ENCODE measurements at regions not wholly inside any gene's neighbourhood (a gene's known extent, or its start where the extent isn't known, plus 50 kb on each side); places are given as distances from the start of the nearest gene placed in this dataset.
"Not testable (repeated sequence)": the region's sequence is repeated elsewhere in the genome, so short reads cannot be mapped to it uniquely, and the experiment has no call there.

DNA sequence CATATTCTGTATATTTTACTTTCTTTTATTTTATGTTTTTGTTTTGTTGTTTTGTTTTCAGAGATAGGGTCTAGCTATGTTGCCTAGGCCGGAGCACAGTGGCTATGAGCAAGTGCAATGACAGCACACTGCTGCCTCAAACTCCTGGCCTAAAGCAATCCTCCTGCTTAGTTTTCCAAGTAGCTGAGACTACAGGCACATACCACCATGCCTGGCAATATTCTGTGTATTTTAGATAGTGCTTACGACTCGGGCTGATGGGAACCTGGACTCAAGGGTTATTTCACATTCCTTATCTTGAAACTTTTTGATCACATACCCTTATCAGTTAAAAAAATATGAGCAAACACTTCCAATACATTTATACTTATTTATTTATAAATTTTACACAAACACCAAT lies 119.0 kb upstream of the STARD4 start:
- no peak for DNase-seq

DNA sequence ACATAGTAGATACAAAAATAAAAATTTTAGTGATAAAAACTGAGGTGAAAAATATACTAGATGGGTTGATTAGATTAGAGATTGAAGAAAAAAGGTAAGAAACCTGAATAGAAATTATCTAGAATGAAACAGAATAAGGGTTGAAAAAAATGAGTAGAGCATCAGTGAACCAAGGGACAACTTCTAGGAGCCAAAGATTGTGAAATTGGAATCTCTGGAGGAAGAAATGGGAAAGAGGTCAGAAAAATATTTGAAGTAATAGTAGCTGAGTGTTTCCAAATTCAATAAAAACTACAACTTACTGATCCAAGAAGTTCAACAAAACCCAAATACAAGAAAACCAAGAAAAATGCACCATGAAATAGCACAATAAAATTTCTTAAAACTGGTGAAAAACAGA lies 116.6 kb upstream of the STARD4 start:
- no peak for DNase-seq

DNA sequence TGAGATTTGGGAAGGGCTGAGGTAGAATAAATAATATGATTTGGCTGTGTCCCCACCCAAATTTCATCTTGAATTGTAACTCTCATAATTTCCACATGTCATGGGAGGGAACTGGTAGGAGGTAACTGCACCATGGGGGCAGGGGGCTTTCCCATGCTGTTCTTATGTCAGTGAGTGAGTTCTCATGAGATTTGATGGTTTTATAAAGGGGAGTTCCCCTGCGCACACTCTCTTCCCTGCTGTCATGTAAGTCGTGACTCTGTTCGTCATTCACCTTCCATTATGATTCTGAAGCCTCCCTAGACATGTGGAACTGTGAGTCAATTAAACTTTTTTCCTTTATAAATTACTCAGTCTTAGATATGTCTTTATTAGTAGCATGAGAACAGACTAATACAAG lies 115.5 kb upstream of the STARD4 start:
- DNase-seq, result no peak

DNA sequence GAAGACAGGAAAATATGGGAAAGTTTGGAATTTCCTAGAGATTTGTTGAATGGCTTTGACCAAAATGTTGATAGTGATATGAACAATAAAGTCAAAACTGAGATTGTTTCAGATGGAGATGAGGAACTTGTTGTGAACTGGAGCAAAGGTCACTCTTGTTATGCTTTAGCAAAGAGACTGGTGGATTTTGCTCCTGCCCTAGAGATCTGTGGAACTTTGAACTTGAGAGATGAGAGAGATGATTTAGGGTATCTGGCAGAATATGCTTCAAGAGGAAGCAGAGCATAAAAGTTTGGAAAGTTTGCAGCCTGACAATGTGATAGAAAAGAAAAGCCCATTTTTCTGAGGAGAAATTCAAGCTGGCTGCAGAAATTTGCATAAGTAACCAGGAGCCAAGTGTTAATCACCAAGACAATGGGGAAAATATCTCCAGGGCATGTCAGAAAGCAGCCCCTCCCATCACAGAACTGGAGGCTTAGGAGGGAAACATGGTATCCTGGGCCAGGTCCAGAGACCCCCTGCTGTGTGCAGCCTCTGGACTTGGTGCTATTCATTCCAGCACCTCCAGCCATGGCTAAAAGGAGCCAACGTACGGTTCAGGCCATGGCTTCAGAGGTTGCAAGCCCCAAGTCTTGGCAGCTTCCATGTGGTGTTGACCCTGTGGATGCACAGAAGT lies 114.3 kb upstream of the STARD4 start:
- DNase-seq, result no peak

DNA sequence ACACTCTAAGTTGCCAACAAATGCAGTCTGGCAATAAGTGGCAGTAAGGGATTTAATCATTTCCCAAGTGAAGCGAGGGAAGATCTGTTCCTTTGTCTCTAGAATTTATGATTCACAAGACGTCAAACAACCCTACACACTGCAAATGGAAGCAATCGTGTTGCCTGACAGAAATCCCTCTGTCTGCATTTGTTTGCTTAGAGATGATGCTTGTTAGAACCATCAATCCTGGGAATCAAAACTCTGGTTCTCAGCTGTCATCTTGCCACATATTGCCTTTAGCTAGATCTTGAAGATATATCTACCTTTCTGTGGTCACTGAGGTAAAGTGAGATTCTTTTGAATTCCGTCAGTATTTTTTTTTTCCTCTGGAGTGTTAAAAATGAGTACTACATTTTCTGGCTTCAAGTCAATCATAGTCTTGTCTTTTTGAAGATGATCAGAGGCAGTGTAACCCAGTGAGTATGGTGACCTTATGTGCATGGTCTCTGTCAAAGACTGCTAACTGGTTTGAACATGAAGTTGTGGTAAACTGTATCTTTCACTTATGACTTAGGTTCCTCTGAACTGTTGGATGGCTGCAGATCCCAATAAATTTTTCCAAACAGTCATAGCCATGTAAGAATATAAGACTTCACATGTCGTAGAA lies 106.4 kb upstream of the STARD4 start:
- DNase-seq, result no peak

DNA sequence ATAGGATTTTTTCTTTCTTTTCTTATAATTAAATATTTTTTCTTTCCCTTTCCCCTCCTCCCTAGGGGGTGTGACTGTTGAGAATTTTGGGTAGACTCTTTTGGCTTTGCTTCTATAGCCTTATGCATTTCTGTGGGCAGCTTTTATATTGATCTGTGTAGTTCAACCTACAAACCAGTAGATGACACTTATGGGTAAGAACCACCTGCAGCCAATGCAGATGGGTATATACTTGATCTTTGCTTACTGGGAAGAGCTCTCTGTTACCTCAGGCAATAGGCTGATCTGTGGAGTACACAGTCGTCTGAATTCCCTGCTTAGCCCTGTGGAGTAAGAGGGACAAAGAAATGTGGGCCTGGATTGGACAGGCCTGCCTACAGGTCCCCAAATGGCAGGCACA lies 102.7 kb upstream of the STARD4 start:
- DNase-seq, result no peak

DNA sequence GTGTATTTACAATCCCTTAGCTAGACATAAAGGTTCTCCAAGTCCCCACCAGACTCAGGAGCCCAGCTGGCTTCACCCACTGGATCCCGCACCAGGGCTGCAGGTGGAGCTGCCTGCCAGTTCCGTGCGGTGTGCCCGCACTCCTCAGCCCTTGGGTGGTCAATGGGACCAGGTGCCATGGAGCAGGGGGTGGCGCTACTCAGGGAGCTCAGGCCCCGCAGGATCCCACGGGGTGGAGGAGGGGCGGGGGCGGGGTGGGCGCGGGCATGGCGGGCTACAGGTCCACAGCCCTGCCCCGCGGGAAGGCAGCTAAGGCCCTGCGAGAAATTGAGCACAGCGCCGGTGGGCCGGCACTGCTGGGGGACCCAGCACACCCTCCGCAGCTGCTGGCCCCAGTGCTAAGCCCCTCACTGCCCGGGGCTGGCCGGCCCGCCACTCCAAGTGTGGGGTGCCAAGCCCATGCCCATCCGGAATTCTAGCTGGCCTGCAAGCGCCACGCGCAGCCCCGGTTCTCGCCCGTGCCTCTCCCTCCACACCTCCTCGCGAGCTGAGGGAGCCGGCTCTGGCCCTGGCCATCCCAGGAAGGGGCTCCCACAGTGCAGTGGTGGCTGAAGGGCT lies 99.8 kb upstream of the STARD4 start:
- not testable (repeated sequence) for DNase-seq

DNA sequence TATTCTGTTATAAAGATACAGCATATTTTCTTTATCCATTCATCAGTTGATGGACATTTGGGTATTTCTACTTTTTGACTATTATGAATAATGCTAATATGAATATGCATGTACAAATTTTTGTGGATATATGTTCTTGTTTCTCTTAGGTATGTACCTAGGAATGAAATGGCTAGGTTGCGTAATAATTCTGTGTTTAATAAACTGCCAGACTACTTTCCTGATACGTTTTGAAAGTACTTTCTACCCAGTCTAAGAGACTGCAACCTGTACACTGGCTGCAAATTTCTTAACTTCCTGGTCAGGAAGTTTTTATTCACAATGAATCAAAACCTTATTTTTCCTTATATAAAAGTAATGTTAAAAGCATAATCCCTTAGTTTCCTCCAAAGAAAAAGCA lies 93.9 kb upstream of the STARD4 start:
- DNase-seq, result no peak

DNA sequence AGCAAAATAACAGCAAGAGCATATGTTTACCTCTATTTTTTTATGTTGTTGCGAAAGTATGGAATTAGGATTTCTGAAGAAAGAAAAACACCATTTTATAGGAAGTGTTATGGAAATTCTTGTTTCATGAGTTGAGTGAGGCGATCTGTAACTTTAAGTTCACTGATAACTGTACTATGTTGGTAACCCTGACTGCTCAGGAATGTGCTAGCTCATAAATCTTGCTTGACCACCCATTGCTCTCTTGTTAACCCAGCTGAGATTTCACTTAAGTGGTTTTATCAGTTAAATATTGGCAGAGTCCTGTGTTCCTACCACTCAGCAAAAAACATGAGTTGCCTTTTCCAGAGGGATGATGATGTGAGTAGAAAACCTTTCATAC lies 91.1 kb upstream of the STARD4 start:
- no peak for DNase-seq

DNA sequence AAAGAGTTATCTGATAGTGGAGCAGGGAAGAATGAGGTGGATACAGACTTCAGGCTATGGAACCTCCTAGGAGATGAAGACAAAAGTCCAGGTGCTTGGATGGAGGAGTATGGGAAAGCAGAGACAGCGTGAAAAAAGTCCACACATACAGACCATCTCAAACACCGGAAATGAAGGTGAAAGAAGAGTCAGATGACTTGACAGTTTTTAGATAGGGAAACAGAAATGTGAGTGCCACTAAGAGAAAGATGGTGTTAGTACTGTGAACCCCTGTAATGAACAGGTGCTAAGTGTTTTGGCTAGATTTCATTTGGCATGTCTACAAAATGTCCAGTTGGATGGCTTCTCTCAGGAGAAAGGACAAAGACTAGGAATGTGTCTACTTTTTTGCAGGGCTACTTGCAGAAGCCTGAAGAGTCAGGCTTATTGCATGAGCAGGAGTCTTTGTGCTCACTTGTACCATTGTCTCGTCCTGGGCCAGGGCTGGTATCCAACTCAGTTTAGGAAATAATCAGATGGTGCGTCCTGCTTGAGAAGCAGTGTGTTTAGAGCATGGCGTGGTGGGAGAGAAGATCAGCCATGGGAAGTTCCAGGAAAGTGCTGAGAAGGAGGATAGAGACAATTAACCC lies 90.6 kb upstream of the STARD4 start:
- DNase-seq, result no peak

DNA sequence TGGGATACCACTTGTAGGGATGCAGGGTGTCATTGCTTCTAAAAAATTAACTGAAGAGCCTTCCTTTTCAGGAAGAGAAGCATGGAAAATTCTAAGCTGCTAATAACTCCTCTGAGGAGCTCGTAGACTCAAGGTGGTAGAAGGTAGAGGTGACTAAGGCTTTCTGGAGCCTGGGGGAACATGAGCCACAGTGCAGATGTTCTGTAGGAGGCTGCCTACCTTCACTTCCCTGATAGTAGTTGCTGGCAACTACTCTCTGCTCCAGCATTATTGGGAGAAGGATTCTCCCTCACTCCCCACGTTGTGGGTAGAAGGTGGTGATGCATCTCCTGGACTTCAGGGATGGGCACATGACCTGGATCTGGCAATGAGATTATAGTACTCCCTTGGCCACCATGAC lies 86.7 kb upstream of the STARD4 start:
- no peak for DNase-seq

DNA sequence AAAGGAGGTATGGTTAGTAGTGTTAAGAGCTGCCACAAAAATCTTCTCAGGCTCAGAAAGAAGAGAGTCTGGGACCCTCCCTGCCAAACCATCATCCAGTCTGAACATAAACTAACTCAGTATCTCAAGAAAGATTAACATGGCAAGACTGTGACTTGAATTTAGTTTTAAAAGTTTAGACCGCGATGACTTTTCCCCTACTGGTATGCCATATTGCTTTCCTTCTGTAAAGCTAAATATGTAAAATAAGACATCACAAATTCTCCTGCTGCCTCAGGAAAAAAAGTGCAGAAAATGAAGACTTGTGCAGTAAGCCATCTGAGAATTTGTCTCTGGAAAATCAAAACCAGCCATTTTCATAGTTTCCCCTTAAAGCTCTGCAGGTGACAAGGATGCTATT lies 85.2 kb upstream of the STARD4 start:
- no peak for DNase-seq

DNA sequence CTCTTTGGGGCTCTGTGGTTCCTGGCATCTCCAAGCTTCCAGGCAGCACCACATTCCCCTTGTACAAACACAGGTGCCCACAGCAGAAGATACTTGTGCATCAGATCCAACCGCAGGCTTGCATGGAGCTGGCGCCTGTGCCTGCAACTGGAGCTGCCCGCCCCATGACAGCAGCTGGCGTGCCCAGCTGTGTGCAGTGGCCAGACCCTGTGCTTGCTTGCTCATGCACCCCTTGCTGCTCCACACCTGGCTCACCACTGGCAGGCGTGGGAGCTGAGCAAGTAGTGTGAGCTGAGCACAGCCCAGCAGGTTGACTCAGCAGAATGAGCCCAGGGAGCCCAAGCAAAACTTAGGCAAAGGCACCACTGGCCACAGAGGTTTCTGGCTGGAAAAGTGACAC lies 84.4 kb upstream of the STARD4 start:
- no peak for DNase-seq

DNA sequence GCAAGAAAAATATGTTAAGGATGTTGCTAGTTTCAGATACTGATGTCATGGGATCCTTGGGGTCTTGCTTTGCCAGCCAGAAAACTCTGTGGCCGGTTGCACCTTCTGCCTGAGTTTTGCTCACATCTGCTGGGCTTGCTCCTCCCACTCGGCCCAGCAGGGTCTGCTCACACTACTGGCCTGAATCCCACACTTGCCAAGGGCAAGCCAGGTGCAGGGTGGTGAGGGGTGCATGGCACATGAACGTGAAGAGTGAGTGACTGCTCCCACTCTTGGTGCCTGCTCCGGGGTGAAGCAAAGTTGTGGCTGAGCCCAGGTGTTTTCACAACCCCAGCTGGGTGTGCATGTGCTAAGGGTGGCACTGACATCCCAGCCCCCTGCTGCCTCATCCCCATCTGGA lies 83.1 kb upstream of the STARD4 start:
- no peak for DNase-seq

DNA sequence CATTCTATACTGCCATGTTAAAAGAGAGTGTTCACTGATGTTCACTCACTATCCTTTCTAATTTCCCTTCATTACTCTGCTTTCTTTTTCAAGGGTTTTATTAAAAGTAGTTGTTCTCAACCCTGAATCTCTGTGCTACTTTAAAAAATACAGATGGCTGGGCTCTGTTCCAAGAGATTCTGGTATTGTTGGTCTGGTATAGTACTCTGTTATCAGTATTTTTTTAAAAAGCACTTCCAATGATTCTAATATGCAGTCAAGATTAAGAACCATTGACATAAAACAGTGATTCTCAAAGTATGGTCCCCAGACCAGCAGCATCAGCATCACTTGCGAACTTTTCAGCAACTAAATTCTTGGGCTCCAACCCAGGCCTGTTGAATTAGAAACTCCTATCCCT lies 77.0 kb upstream of the STARD4 start:
- no peak for DNase-seq

DNA sequence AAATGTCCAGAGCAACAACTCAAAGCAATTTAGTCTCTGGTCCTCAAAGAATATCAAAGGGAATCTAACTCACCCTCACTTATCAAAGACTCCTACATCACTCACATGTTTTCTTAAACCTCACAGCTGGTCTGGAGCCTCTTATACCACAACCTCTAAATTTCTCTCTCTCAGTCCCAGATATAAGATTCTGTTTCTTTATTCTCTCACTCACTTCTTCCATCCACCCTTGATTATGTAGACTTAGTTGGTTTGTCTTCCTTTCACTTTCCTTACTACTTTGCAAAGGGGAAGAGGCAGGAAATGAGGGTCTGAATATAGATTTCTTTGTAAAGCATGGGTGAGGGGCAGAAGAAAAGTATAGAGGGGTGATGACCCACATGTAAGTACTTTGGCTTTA lies 75.4 kb upstream of the STARD4 start:
- no peak for DNase-seq

DNA sequence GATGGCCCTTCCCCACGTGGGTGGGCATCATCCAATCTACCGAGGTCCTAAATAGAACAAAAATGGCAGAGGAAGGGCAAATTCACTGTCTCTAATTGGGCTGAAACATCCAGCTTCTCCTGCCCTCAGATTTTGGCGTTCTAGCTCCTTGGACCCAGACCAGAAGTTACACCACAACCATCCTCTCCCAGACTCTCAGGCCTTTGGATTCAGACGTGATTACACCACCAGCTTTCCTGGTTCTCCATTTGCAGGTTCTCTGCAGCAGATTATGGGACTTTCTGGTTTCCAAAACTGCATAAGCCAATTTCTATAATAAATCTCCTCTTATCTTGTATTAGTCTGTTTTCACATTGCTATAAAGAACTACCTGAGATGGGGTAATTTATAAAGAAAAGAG lies 73.6 kb upstream of the STARD4 start:
- DNase-seq, result no peak

DNA sequence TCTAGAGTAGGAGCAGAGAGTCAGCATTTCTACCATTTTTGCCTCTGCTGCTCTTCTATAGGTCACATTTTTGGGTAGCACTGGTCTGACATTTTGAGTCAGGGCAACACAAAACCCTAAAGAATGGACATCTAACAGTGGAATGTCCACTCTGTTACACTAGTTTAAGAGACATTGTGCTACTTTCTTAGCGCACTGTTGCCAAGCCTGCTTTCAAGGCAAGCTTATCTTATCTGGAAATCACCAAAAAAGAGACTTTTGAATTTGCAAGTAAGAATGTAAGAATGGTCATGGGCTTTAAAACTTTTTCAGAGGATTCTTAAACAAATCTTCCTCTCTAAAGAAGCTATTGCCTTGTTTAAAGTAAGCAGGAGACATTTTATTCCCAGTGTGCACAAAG lies 73.0 kb upstream of the STARD4 start:
- no peak for DNase-seq

DNA sequence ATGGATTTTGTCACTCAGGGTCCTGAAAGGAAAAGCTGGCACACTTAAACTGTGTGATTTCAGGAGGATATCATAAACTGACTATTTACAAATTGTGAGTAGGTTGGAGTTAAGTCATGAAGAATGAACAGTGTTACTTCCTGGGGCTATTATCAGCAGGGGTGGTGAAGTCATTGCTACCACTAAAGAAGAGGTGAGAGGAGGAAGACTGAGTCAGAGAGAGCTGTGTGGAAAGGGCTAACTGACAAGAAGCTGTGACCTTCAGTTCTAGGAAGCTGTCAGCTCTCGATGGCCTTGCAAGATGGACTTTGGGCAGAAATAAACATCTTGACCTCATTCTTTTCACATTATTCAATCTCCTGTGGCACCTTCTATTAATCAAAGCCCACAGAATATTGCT lies 72.3 kb upstream of the STARD4 start:
- no peak for DNase-seq

DNA sequence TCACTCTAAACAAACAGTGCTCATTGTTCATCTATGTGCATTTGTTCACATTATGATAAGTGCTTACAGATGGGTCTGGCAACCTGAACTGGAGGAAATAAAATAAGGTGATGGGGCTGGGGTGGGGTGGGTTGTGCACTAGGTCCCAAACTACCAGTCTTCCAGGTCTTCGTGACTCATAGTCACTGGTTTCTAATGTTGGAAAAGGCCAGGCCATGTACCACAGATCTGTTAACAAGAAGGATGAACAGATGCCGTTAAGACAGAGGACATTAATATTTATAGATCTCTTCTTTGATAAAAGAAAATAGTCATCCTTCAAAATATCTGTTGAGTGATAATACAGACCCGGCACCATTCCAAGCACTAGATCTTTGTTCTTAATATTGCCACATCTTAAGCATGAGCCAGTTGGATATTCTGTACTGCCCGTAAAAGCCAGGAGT lies 71.4 kb upstream of the STARD4 start:
- no peak for DNase-seq

DNA sequence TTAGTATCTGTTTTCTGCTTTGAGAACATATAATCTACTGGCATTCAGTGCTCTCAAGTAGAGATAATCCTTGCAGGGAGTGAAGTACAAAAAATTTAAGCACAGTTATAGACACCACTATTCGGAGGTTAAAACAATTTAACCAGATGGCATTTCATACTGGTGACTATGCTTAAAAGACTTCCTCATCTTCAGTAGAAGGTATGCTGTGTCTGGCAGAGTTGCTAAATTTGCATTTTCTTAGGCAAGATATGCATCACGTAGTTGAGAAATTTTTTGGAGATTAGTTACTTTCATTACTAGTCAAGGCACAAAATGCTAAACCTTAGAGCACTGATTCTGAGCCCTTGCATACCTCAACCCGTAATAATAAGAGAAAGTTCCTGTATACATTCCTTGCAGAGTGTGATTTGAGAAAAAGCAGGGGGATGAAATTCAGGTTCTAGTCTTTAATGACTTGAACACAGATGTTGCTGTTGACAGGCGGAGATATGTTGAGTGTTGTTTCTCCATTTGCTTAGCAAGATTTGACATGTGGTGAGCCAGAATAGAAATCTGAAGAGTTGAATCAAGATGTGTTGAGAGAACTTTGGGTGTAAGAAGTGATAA lies 70.8 kb upstream of the STARD4 start:
- no peak for DNase-seq

DNA sequence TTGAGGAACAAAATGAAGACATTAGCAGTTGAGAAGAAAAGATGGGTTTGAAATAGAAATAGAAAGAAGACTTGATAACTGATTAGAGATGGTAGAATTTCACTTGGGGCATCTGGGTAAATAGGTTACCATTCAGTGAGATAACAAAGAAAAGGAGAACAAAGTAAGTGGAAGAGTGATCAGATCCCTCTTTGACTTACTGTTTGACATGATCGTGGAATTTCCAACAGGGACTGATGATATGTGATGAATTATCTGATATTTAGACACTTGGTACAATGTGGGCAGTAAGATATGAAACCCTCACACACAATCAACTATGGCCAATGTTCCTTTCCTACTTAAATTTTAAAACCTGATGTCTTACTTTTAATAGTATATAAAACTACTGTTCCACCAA lies 70.1 kb upstream of the STARD4 start:
- DNase-seq, result no peak

DNA sequence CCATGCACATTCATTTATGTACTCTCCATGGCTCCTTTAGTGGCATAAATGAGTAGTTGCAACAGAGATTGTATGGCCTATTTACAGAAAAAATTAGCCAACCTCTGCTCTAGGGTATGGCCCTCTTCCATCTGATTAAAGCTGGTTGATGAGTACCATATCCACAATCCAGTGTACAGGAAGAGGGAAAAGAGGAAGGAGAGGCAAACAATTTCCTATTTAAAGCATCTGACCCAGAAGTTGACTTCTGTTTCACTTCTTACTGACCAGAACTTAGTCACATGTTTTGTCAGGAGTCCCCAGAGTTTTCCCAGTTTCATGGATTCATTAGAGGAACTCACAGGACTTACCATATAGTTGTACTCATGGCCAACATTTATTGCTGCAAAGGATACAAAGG lies 68.6 kb upstream of the STARD4 start:
- no peak for DNase-seq

DNA sequence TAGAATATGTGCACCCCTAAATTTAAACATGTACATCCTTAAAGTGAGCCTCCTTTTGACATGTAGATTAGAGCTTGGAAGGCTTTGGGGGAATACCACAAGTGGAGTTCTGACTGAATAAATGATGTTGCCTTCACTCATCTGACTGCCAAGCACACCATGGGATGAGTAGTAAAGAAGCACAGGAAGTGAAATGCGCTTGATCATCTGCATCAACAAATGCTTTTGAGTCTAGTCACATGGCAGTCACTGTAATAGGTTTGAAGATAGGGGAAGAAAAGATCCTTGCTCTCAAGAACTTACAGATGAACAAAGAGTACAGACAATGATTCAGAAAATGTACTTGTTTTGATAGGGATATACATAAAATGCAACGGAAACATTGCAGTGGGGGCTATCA lies 62.0 kb upstream of the STARD4 start:
- no peak for DNase-seq

All from midbrain (tissue), 1 donor.